Osteoblast (primary cell): ENCODE measurements at regions not wholly inside any gene's neighbourhood (a gene's known extent, or its start where the extent isn't known, plus 50 kb on each side); places are given as distances from the start of the nearest gene placed in this dataset.
"Not testable (repeated sequence)": the region's sequence is repeated elsewhere in the genome, so short reads cannot be mapped to it uniquely, and the experiment has no call there.

ENCODE experiments used
- DNase-seq: peaks from one replicate; pipeline ENCODE4 v3.0.0; 2011; ENCODE audit warnings: low spot score, mixed read lengths; ENCODE audit not compliant: insufficient read length; ENCODE audit errors: missing footprints
- H2AFZ ChIP-seq: 2 replicates; pipeline ENCODE4 v1.6.0; 2011; ENCODE audit warnings: mild to moderate bottlenecking, low read length
- H3K27ac ChIP-seq: 2 replicates; pipeline ENCODE4 v1.5.1; 2011; ENCODE audit warnings: mild to moderate bottlenecking, low read depth, low read length, moderate library complexity
- H3K27me3 ChIP-seq: 2 replicates; pipeline ENCODE4 v1.6.0; 2012; ENCODE audit warnings: mild to moderate bottlenecking, control low read depth, inconsistent platforms, low read length, moderate library complexity; ENCODE audit not compliant: insufficient read depth
- H3K36me3 ChIP-seq: 2 replicates; pipeline ENCODE4 v1.5.1; 2011; ENCODE audit warnings: mild to moderate bottlenecking, low read length, control low read depth, moderate library complexity; ENCODE audit not compliant: insufficient read depth
- H3K4me1 ChIP-seq: 2 replicates; pipeline ENCODE4 v1.5.1; 2011; ENCODE audit warnings: mild to moderate bottlenecking, low read length, control low read depth, moderate library complexity; ENCODE audit not compliant: insufficient read depth
- H3K4me2 ChIP-seq: 2 replicates; pipeline ENCODE4 v1.6.0; 2011; ENCODE audit warnings: mild to moderate bottlenecking, low read length; ENCODE audit not compliant: insufficient read depth
- H3K4me3 ChIP-seq: fragments of 200-600 bp; sonication (generic); 3 replicates; pipeline ENCODE4 v1.5.1; 2012; ENCODE audit warnings: mild to moderate bottlenecking, low read length, inconsistent platforms; ENCODE audit not compliant: insufficient read depth
- H3K79me2 ChIP-seq: 2 replicates; pipeline ENCODE4 v1.6.0; 2012; ENCODE audit warnings: mild to moderate bottlenecking, low read length, control low read depth, inconsistent platforms; ENCODE audit not compliant: insufficient read depth
- H3K9me3 ChIP-seq: 2 replicates; pipeline ENCODE4 v1.5.1; 2011; ENCODE audit warnings: low read depth, low read length, control low read depth
- H4K20me1 ChIP-seq: 2 replicates; pipeline ENCODE4 v1.6.0; 2012; ENCODE audit warnings: mild to moderate bottlenecking, low read length, control low read depth; ENCODE audit not compliant: insufficient read depth
- CTCF ChIP-seq: IDR thresholded peaks from 2 replicates; pipeline ENCODE4 v1.5.1; 2011; ENCODE audit warnings: mild to moderate bottlenecking, low read depth, low read length, moderate library complexity; ENCODE audit errors: extremely low read depth

DNA sequence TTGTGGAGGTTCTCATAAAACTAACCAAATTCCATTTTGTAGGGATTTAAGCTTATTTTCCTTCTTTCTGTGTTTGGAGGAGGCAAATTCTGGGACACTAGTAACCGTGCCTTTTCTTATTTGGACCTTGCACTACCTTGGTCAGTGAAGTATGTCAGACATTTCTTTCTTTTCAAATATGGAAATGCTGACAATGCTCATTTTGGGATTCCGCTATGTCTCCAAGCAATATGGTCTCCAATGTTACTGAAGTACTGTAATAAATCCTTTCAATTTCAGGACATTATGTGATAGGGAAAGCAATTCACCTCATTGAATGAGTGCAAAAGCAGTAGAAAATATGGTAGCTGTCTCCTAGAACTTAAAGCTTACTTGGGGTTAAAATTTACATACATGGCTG, 372.3 kb downstream of the HLX start:
- H3K27ac ChIP-seq = no peak overlapping the region
- no peaks in the 10 kb centered on the region for H3K9me3 ChIP-seq
- no peak overlapping the region for H3K4me3 ChIP-seq
- H3K79me2 ChIP-seq = no peaks in the 10 kb centered on the region
- TF ChIP-seq CTCF = no peak
- no peaks in the 10 kb centered on the region for H3K36me3 ChIP-seq
- no peak overlapping the region for H3K4me2 ChIP-seq
- peaks cover 3% of the 10 kb centered on the region for H3K27me3 ChIP-seq
- no peaks in the 10 kb centered on the region for H4K20me1 ChIP-seq
- H2AFZ ChIP-seq = no peak overlapping the region
- no peak for DNase-seq
- no peaks in the 10 kb centered on the region for H3K4me1 ChIP-seq

DNA sequence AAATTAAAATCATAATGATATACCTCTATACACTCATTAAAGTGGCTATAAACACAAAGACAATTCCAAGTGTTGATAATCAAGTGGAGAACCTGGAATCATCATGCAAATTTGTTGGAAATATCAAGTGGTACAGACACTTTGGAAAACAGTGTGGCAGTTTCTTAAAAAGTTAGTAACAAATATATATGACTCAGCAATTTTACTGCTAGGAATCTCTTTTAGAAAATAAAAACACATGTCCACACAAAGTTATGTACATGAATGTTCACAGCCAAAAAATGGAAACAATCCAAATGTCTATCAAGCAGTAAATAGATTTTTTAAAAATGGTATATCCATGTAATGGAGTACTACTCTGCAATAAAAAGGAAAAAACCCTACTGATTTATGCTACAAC, 375.6 kb downstream of the HLX start:
- Histone ChIP-seq H3K79me2 (no peaks in the 10 kb centered on the region), H3K4me1 (no peaks in the 10 kb centered on the region), H2AFZ (no peak overlapping the region), H3K27ac (no peak overlapping the region), H3K27me3 (no peaks in the 10 kb centered on the region), H3K4me3 (no peak overlapping the region), H4K20me1 (no peaks in the 10 kb centered on the region), H3K9me3 (no peaks in the 10 kb centered on the region), H3K36me3 (no peaks in the 10 kb centered on the region), H3K4me2 (no peak overlapping the region)
- no peak for TF ChIP-seq CTCF
- DNase-seq = no peak

GRCh38 chr1:221256773-221257172, 377.5 kb downstream of the HLX start:
- H2AFZ ChIP-seq = no peak overlapping the region
- no peaks in the 10 kb centered on the region for H3K79me2 ChIP-seq
- H3K4me2 ChIP-seq = no peak overlapping the region
- H3K9me3 ChIP-seq = no peaks in the 10 kb centered on the region
- no peak overlapping the region for H3K27ac ChIP-seq
- TF ChIP-seq CTCF = no peak
- no peak overlapping the region for H3K4me3 ChIP-seq
- DNase-seq = no peak
- no peaks in the 10 kb centered on the region for H3K36me3 ChIP-seq
- no peaks in the 10 kb centered on the region for H4K20me1 ChIP-seq
- H3K27me3 ChIP-seq = no peaks in the 10 kb centered on the region
- no peaks in the 10 kb centered on the region for H3K4me1 ChIP-seq

GRCh38 chr1:221257548-221257947, 378.3 kb downstream of the HLX start:
- not testable (repeated sequence) for H3K27ac ChIP-seq, H2AFZ ChIP-seq, H3K9me3 ChIP-seq, H3K4me3 ChIP-seq, H3K36me3 ChIP-seq, H3K27me3 ChIP-seq, H3K4me2 ChIP-seq, H3K4me1 ChIP-seq, DNase-seq, H4K20me1 ChIP-seq, H3K79me2 ChIP-seq

GRCh38 chr1:221262677-221263076, 383.4 kb downstream of the HLX start:
- not testable (repeated sequence) for H4K20me1 ChIP-seq, H3K9me3 ChIP-seq, H3K27me3 ChIP-seq, H3K4me3 ChIP-seq, H3K36me3 ChIP-seq, H3K4me2 ChIP-seq, DNase-seq, H3K79me2 ChIP-seq, H2AFZ ChIP-seq, H3K27ac ChIP-seq
- H3K4me1 ChIP-seq = peaks cover 13% of the 10 kb centered on the region
